Tibial artery (tissue), 4 donors: ENCODE measurements at regions not wholly inside any gene's neighbourhood (a gene's known extent, or its start where the extent isn't known, plus 50 kb on each side); places are given as distances from the start of the nearest gene placed in this dataset.

Experiments
- DNase-seq, 2 donors: peaks; one replicate each; pipeline ENCODE4 v3.0.0-alpha.2; 2019
- H3K27ac ChIP-seq, 2 donors: fragments of 200-600 bp; sonication (generic) in 1 of 2; 1 replicate in 1 of 2; 2 replicates in 1 of 2; pipeline ENCODE4 v1.5.1; 2018 to 2019; ENCODE audit warnings: mild to moderate bottlenecking in 1 of 2
- H3K27me3 ChIP-seq, 2 donors: fragments of 200-600 bp; sonication (generic) in 1 of 2; one replicate each; pipeline versions ENCODE4 v1.5.1 to v1.6.0; 2016 to 2019
- H3K36me3 ChIP-seq, 3 donors: fragments of 200-600 bp; sonication (generic) in 2 of 3; one replicate each; pipeline ENCODE4 v1.5.1; 2016 to 2019; ENCODE audit warnings: mild to moderate bottlenecking in 2 of 3
- H3K4me1 ChIP-seq, 4 donors: fragments of 200-600 bp; sonication (generic) in 2 of 4; 1 replicate in 3 of 4; 2 replicates in 1 of 4; pipeline ENCODE4 v1.5.1; 2016 to 2019
- H3K4me3 ChIP-seq, 2 donors: fragments of 200-600 bp; sonication (generic) in 1 of 2; 1 replicate in 1 of 2; 2 replicates in 1 of 2; pipeline ENCODE4 v1.5.1; 2018 to 2019; ENCODE audit warnings: mild to moderate bottlenecking in 2 of 2
- H3K9me3 ChIP-seq, 3 donors: fragments of 200-600 bp; sonication (generic) in 1 of 3; one replicate each; pipeline ENCODE4 v1.5.1; 2016 to 2019
- CTCF ChIP-seq, 2 experiments: fragments of 200-600 bp in 1 of 2; fragments of 450-650 bp in 1 of 2; IDR thresholded peaks; one replicate each; pipeline ENCODE4 v1.5.1; 2017 to 2019; ENCODE audit warnings: antibody characterized with exemption in 2 of 2, mild to moderate bottlenecking in 1 of 2, moderate library complexity in 1 of 2
- intact Hi-C: fragments of 100-400 bp; cut with DNase I; formaldehyde crosslinking; loops from one replicate; pipeline ENCODE4 v1.15.0; 2023; ENCODE audit warnings: low total_unique reads

DNA sequence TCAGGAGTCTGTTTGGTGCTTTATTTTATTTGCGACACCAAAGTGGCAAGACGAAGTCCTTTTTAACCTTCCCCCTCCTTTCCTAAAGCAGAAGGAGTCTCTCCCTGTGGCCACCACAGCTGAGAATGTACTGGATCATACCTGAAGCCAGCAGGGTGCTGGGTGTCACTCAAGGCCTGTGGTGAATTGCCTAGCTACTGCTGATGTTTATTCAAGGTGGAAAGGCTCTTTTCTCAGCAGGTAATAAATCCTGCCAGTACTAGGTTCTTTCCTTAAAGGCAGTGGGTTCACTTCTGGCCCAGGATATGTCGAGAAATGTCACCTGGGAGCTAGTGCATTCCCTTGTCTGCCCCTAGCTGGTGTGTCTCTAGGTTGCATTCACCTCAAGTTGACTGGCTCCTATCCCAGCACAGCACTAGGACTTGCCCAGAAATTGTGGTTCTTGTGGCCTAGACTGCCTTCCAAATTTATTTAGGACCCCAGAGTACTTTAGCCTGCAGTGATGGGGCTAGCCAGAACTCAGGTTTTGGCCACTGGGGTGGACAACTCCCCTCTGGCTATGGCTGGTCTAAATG is 60.8 kb upstream of the FAM3C start:
- no peak for DNase-seq
- Histone ChIP-seq H3K4me1 (no peaks in the 10 kb centered on the region), H3K27me3 (no peaks in the 10 kb centered on the region), H3K36me3 (no peaks in the 10 kb centered on the region), H3K9me3 (no peaks in the 10 kb centered on the region), H3K27ac (no peak overlapping the region), H3K4me3 (no peak overlapping the region)
- TF ChIP-seq CTCF (IDR thresholded peaks at IDR 0.05) = no peak
- intact Hi-C loops = no loop called here

DNA sequence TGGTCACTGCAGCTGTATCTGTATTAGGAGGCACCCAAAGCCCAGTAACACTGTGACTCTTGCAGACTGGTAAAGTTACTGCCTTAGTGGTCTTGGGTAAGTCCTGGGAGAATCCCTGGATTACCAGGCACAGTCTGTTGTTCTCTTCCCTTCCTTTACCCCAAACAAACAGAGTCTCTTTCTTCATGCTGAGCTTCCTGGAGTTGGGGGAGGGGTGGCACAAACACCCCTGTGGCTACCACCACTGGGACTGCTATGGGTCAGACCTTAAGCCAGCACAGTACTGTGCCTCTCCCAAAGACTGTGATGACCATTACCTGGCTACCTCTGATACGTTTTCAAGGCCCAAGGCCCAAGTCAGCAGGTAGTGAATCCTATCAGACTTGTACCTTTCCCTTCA is 59.9 kb upstream of the FAM3C start:
- intact Hi-C loops = no loop called here
- Histone ChIP-seq H3K36me3 (no peaks in the 10 kb centered on the region), H3K27me3 (no peaks in the 10 kb centered on the region), H3K4me1 (no peaks in the 10 kb centered on the region), H3K4me3 (no peak overlapping the region), H3K27ac (no peak overlapping the region), H3K9me3 (no peaks in the 10 kb centered on the region)
- DNase-seq = no peak
- no peak for TF ChIP-seq CTCF (IDR thresholded peaks at IDR 0.05)

GRCh38 chr7:121452389-121452788 is 56.3 kb upstream of the FAM3C start:
- DNase-seq = no peak
- H3K9me3 ChIP-seq = no peaks in the 10 kb centered on the region
- intact Hi-C loops = no loop called here
- no peaks in the 10 kb centered on the region for H3K36me3 ChIP-seq
- TF ChIP-seq CTCF (IDR thresholded peaks at IDR 0.05) = no peak
- H3K4me1 ChIP-seq = peaks cover 0 to 5% (median 0%) of the 10 kb centered on the region in 4 donors
- H3K4me3 ChIP-seq = no peak overlapping the region
- no peak overlapping the region for H3K27ac ChIP-seq
- H3K27me3 ChIP-seq = no peaks in the 10 kb centered on the region

GRCh38 chr7:121451367-121452094 is 55.4 kb upstream of the FAM3C start:
- H3K9me3 ChIP-seq = no peaks in the 10 kb centered on the region
- H3K4me1 ChIP-seq = peaks cover 0 to 12% (median 0%) of the 10 kb centered on the region in 4 donors
- intact Hi-C loops = no loop called here
- DNase-seq = no peak
- no peak overlapping the region for H3K27ac ChIP-seq
- no peaks in the 10 kb centered on the region for H3K36me3 ChIP-seq
- H3K27me3 ChIP-seq = no peaks in the 10 kb centered on the region
- no peak overlapping the region for H3K4me3 ChIP-seq
- TF ChIP-seq CTCF (IDR thresholded peaks at IDR 0.05) = no peak

- intact Hi-C loops = no loop called here
- H3K27me3 ChIP-seq = no peaks in the 10 kb centered on the region
- H3K36me3 ChIP-seq = no peaks in the 10 kb centered on the region
- peaks cover 0 to 12% (median 0%) of the 10 kb centered on the region in 4 donors for H3K4me1 ChIP-seq
- no peak overlapping the region for H3K27ac ChIP-seq
- H3K4me3 ChIP-seq = no peak overlapping the region
- no peaks in the 10 kb centered on the region for H3K9me3 ChIP-seq
- no peak for TF ChIP-seq CTCF (IDR thresholded peaks at IDR 0.05)
- DNase-seq = no peak
These were observed 54.6 kb upstream of the FAM3C start for GRCh38 chr7:121450631-121451198.
